Gastroesophageal sphincter (tissue), 3 donors: ENCODE measurements at regions not wholly inside any gene's neighbourhood (a gene's known extent, or its start where the extent isn't known, plus 50 kb on each side); places are given as distances from the start of the nearest gene placed in this dataset.

Source experiments
- POLR2A ChIP-seq, 2 donors: fragments of 450-650 bp; IDR thresholded peaks; one replicate each; pipeline ENCODE4 v1.6.1; 2017; ENCODE audit warnings: antibody characterized with exemption in 2 of 2, mild to moderate bottlenecking in 2 of 2, moderate library complexity in 1 of 2
- TF ChIP-seq, protein P1 (sequence below), 4 experiments: fragments of 200-600 bp in 2 of 4; fragments of 450-650 bp in 2 of 4; sonication (generic) in 1 of 4; IDR thresholded peaks; one replicate each; pipeline ENCODE4 v1.5.1; 2017 to 2019; ENCODE audit warnings: antibody characterized with exemption in 4 of 4, mild to moderate bottlenecking in 2 of 4, moderate library complexity in 2 of 4

DNA sequence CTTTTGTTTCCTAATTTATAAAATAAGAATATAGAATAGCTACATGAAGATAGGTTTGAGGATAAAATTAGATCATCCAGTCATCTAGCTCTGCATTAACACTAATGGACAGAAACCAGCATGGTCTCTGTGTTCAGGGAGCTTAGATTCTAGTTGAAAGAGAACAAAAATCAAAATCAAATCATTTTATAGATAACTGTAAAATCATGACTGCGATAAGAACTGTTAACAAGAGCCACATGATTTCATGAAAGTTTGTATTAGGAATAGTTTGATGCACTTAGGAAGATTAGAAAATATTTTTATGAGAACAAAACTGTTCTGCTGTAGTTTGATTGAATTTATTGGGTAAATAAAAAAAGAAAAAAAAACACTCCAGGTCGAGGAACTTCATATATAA lies 1074.7 kb downstream of the MAT2B start:
- TF ChIP-seq POLR2A (IDR thresholded peaks at IDR 0.05): no peak
- TF ChIP-seq, protein P1, sequence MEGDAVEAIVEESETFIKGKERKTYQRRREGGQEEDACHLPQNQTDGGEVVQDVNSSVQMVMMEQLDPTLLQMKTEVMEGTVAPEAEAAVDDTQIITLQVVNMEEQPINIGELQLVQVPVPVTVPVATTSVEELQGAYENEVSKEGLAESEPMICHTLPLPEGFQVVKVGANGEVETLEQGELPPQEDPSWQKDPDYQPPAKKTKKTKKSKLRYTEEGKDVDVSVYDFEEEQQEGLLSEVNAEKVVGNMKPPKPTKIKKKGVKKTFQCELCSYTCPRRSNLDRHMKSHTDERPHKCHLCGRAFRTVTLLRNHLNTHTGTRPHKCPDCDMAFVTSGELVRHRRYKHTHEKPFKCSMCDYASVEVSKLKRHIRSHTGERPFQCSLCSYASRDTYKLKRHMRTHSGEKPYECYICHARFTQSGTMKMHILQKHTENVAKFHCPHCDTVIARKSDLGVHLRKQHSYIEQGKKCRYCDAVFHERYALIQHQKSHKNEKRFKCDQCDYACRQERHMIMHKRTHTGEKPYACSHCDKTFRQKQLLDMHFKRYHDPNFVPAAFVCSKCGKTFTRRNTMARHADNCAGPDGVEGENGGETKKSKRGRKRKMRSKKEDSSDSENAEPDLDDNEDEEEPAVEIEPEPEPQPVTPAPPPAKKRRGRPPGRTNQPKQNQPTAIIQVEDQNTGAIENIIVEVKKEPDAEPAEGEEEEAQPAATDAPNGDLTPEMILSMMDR (IDR thresholded peaks at IDR 0.05): no peak
